ENCODE measurements at regions not wholly inside any gene's neighbourhood (a gene's known extent, or its start where the extent isn't known, plus 50 kb on each side); places are given as distances from the start of the nearest gene placed in this dataset.

DNA sequence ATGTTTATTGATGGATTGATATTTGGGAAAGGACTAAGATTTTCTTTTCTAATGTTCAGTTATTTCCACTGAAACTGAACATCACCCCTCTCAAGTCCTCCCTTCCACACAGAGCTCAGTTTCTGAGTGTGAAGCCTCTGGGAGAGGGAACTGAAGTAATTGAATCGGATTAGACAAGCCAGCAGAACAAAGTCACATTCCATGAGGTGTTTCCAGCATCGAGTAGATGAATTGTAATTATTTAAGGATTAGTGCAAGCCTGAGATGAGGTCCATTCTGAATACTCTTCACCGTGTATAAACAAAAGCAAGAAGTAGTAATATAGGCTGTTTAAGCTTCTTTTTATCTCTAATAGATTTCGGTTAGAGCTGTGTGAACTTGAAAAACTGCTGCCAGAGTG lies 2060.5 kb downstream of the MAT2B start:
- TF ChIP-seq, protein P1, sequence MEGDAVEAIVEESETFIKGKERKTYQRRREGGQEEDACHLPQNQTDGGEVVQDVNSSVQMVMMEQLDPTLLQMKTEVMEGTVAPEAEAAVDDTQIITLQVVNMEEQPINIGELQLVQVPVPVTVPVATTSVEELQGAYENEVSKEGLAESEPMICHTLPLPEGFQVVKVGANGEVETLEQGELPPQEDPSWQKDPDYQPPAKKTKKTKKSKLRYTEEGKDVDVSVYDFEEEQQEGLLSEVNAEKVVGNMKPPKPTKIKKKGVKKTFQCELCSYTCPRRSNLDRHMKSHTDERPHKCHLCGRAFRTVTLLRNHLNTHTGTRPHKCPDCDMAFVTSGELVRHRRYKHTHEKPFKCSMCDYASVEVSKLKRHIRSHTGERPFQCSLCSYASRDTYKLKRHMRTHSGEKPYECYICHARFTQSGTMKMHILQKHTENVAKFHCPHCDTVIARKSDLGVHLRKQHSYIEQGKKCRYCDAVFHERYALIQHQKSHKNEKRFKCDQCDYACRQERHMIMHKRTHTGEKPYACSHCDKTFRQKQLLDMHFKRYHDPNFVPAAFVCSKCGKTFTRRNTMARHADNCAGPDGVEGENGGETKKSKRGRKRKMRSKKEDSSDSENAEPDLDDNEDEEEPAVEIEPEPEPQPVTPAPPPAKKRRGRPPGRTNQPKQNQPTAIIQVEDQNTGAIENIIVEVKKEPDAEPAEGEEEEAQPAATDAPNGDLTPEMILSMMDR (IDR thresholded peaks at IDR 0.05): no peak
- no peak for TF ChIP-seq POLR2A (IDR thresholded peaks at IDR 0.05)
- no peak for TF ChIP-seq POLR2AphosphoS5 (IDR thresholded peaks at IDR 0.05)
- no peak for TF ChIP-seq EP300 (IDR thresholded peaks at IDR 0.05; ENCODE audit: low read depth)

All from transverse colon (tissue), 4 donors.